ENCODE measurements at regions not wholly inside any gene's neighbourhood (a gene's known extent, or its start where the extent isn't known, plus 50 kb on each side); places are given as distances from the start of the nearest gene placed in this dataset.

GRCh38 chr6:12221856-12222255, 68.3 kb upstream of the EDN1 start:
- no peak for DNase-seq

GRCh38 chr6:12222405-12223366, 67.5 kb upstream of the EDN1 start:
- DNase-seq = no peak

GRCh38 chr6:12223383-12223782, 66.8 kb upstream of the EDN1 start:
- no peak for DNase-seq

- no peak for DNase-seq
These were observed 65.9 kb upstream of the EDN1 start for GRCh38 chr6:12224251-12224650.

- no peak for DNase-seq
These were observed 61.6 kb upstream of the EDN1 start for GRCh38 chr6:12228447-12229146.

GRCh38 chr6:12229332-12229731, 60.8 kb upstream of the EDN1 start:
- DNase-seq = no peak

- no peak for DNase-seq
These were observed 59.6 kb upstream of the EDN1 start for GRCh38 chr6:12230523-12230922.

GRCh38 chr6:12232339-12232738, 57.8 kb upstream of the EDN1 start:
- DNase-seq = no peak

- no peak for DNase-seq
These were observed 57.3 kb upstream of the EDN1 start for GRCh38 chr6:12232821-12233220.

- peak; percentile 33 for DNase-seq
These were observed 56.2 kb upstream of the EDN1 start for GRCh38 chr6:12233693-12234571.

GRCh38 chr6:12235341-12235740, 54.8 kb upstream of the EDN1 start:
- DNase-seq = no peak

GRCh38 chr6:12238219-12238618, 51.9 kb upstream of the EDN1 start:
- no peak for DNase-seq

All from effector CD4-positive, alpha-beta T cell (primary cell).